ENCODE measurements at regions not wholly inside any gene's neighbourhood (a gene's known extent, or its start where the extent isn't known, plus 50 kb on each side); places are given as distances from the start of the nearest gene placed in this dataset.

GRCh38 chr16:79723583-79724168 lies 123.1 kb upstream of the MAF start:
- DNase-seq: no peak

GRCh38 chr16:79721270-79721669 lies 120.7 kb upstream of the MAF start:
- DNase-seq: no peak

DNA sequence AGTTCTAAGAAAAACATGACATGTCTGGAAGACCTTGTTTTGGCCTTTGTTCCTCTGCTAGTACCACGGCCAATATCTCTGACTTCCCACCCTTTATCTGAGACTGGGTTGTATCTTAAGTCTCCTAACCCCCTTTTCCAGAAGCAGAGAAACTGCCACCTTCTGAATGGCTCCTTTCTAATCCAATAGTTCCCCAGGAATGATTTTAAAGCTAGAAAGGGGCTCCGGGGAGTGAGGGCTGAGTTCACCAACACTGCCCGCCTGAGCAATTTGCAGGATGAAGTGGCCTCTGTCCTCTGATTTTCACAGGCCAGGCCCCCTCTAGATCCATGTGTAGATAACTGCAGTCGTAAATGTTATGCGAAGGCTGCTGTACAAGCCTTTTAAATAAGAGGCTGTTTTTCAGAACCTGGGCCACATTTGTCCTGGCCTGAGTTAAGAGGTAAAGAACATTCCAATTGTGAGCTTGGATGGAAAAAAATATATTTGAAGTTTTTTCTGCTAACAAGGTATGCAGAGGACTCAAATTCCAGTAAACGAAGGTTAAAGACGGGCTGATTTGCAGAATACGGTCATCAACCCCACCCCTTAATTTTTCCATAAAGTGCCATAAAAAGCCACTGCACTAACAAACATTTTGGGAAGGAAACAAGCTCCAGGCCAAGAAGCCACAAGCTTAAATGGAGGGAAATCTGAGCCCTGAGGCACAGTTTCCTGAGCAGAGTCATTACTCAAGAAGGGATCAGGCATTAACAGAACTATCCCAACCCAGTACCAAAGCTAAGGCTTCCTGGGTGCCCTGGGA lies 117.0 kb upstream of the MAF start:
- no peak for DNase-seq

DNA sequence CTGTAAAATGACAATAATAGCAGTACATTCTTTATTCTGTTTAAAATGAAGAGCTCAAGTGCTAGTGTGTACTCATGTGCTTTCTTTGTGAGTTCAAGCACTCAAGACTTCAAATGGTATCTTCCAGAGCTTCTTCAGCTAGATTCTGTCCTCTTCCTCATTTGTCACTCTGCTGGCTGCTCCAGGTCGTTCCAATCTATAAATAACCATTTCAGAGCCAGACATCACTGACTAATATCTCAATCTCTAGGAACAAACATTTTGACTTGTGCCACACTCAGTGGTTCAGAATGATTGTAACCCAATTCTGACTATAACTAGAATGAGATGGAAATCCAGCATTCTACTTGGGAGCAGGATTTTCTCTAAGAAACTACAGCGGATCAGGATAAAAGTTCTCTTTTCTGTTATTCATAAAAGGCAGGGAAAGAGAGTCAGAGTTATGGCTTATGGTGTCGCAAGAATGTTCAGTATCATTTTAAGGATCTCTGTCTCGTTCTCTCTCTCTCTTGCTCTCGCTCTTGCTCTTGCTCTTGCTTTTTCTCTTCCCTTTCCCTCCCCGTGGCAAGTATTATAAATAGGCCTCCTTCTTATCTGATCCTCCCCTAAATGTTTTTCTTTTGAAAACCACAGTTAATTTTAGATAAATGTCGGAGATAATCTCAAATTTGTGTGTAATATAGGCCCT lies 116.3 kb upstream of the MAF start:
- no peak for DNase-seq

GRCh38 chr16:79715061-79715460 lies 114.5 kb upstream of the MAF start:
- DNase-seq: no peak

GRCh38 chr16:79714440-79714839 lies 113.9 kb upstream of the MAF start:
- DNase-seq: no peak

- DNase-seq: no peak
Observed at GRCh38 chr16:79713609-79714309, 113.2 kb upstream of the MAF start.

GRCh38 chr16:79712276-79712675 lies 111.7 kb upstream of the MAF start:
- no peak for DNase-seq

DNA sequence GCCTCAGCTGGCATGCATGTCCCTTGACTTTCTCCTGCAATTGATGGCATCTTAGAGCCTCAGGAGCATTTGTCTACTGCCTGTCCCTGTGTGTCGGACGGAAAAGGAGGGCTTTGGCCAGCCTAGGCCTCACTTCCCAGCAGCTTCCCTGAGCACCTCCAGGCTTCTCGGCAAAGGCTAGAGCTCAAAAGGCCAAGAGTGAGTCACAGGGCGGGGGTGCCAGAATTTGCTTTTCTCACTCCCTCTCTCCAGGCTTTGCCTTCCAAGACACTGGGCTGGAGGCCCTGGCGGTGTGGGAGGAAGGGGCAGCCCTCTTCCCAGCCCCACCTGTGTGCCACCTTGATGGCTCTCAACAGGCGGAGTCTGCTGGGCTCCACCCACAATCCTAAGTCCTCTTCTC lies 107.3 kb upstream of the MAF start:
- no peak for DNase-seq

- no peak for DNase-seq
Observed at GRCh38 chr16:79703066-79703465, 102.5 kb upstream of the MAF start.

DNA sequence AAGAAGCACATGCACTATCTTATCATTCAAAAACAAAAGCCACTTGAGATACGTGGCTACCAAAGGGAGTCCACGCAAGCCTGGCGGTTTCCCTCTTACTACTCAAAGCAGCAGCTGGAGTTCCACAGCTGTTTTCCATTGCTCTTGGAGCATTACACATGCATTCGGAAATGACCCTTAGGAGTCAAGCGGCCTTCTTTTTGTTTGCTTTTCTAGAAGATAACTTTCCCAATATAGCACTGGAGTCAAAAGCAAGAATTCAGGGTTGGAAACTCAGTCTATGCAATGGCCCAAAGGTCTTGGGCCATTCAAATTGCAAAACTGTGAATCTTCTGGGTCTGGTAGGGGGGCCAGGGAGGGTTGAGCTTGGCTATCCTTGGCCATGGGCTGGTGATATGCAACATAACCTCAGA lies 97.8 kb upstream of the MAF start:
- DNase-seq: no peak

GRCh38 chr16:79697562-79698112 lies 97.1 kb upstream of the MAF start:
- DNase-seq: no peak

GRCh38 chr16:79691007-79691406 lies 90.5 kb upstream of the MAF start:
- no peak for DNase-seq

- no peak for DNase-seq
Observed at GRCh38 chr16:79690159-79690558, 89.6 kb upstream of the MAF start.

- no peak for DNase-seq
Observed at GRCh38 chr16:79687249-79688130, 87.0 kb upstream of the MAF start.

DNA sequence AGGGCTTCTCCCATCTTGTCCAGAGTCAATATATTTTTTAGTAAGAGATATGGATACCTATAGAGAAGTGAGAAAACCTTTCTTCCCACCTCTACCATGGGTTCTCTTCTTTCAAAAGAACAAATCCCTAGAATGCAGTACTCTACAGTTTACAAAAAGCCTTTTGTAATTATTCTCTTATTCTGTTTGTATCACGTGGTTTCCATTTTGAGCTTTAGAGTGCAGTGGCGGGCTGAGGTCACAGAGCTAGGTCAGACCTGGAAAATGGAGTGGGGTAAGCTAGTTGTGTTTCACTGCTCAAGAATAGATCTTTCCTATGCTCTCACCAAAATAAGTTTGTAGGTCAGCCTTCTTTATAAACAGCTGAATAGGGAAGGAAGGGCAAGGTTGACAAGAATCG lies 85.3 kb upstream of the MAF start:
- no peak for DNase-seq

GRCh38 chr16:79679334-79679733 lies 78.8 kb upstream of the MAF start:
- DNase-seq: no peak

GRCh38 chr16:79677799-79678530 lies 77.4 kb upstream of the MAF start:
- no peak for DNase-seq

- no peak for DNase-seq
Observed at GRCh38 chr16:79673635-79674034, 73.1 kb upstream of the MAF start.

- no peak for DNase-seq
Observed at GRCh38 chr16:79672524-79672923, 72.0 kb upstream of the MAF start.

- no peak for DNase-seq
Observed at GRCh38 chr16:79668502-79668901, 68.0 kb upstream of the MAF start.

DNA sequence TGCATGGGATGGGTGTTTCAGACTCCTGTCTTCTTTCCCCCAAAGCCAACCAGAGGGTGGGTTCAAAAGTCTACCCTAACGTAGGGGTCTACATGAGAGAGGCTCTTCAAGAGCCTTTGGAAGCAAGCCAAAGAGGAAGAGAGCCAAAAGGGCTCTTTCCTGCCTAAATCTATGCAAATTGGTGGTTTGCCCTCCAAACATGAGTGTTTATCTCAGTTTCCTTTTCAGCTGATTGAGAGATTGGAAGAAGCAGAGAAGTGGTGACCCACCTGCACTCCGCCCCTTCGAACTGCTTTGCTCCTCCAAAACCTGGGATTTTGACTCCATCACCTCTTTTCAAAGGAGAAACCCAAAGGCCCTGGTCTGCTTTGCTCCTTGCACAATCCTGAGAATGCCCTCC lies 65.4 kb upstream of the MAF start:
- no peak for DNase-seq

Data from stimulated activated CD4-positive, alpha-beta T cell treated with anti-CD3 and anti-CD28 coated beads, Interleukin-12 subunit alpha, Interleukin-12 subunit beta, amount 100 ng/mL, for 4 hours (primary cell).